Keratinocyte (primary cell): ENCODE measurements at regions not wholly inside any gene's neighbourhood (a gene's known extent, or its start where the extent isn't known, plus 50 kb on each side); places are given as distances from the start of the nearest gene placed in this dataset.

ENCODE experiments used
- DNase-seq: peaks from one replicate; pipeline ENCODE4 v3.0.0-alpha.2; 2011; ENCODE audit warnings: low read depth, missing footprints, low spot score
- FAIRE-seq: peaks from 2 replicates; lab custom pipeline; 2011; peaks lifted over from hg19 to GRCh38; lab: Jason Lieb, UNC
- H2AFZ ChIP-seq: 2 replicates; pipeline ENCODE4 v1.6.0; 2012; ENCODE audit warnings: low read length, control low read depth, inconsistent platforms; ENCODE audit not compliant: control insufficient read depth
- H3K27ac ChIP-seq: 2 replicates; pipeline ENCODE4 v1.5.1; 2011; ENCODE audit warnings: low read length; ENCODE audit not compliant: control insufficient read depth, insufficient read depth
- H3K27me3 ChIP-seq: 3 replicates; pipeline ENCODE4 v1.6.0; 2011; ENCODE audit warnings: low read length; ENCODE audit not compliant: control insufficient read depth, insufficient read depth; ENCODE audit errors: extremely low read depth
- H3K36me3 ChIP-seq, 2 experiments: 2 replicates in 1 of 2; 3 replicates in 1 of 2; pipeline ENCODE4 v1.5.1; 2011; ENCODE audit warnings: low read length in 2 of 2, mild to moderate bottlenecking in 1 of 2; ENCODE audit not compliant: control insufficient read depth in 2 of 2, insufficient read depth in 2 of 2; ENCODE audit errors: extremely low read depth in 1 of 2
- H3K4me1 ChIP-seq: 3 replicates; pipeline ENCODE4 v1.5.1; 2011; ENCODE audit warnings: low read length; ENCODE audit not compliant: control insufficient read depth, insufficient read depth; ENCODE audit errors: extremely low read depth
- H3K4me2 ChIP-seq: 3 replicates; pipeline ENCODE4 v1.6.0; 2011; ENCODE audit warnings: low read depth, low read length; ENCODE audit not compliant: control insufficient read depth, insufficient read depth; ENCODE audit errors: extremely low read depth
- H3K4me3 ChIP-seq, 3 experiments: fragments of 200-600 bp in 1 of 3; sonication (generic) in 1 of 3; 2 replicates in 2 of 3; 3 replicates in 1 of 3; pipeline ENCODE4 v1.5.1; 2011 to 2016; ENCODE audit warnings: low read length in 3 of 3, mild to moderate bottlenecking in 3 of 3, control low read depth in 2 of 3, inconsistent platforms in 1 of 3, low read depth in 1 of 3, mixed read lengths in 1 of 3, mixed run types in 1 of 3, moderate library complexity in 1 of 3; ENCODE audit not compliant: control insufficient read depth in 2 of 3, insufficient read depth in 2 of 3; ENCODE audit errors: extremely low read depth in 1 of 3
- H3K79me2 ChIP-seq: 2 replicates; pipeline ENCODE4 v1.6.0; 2012; ENCODE audit warnings: low read length; ENCODE audit not compliant: control insufficient read depth, insufficient read depth
- H3K9ac ChIP-seq: 3 replicates; pipeline ENCODE4 v1.6.0; 2011; ENCODE audit warnings: low read length; ENCODE audit not compliant: control insufficient read depth, insufficient read depth; ENCODE audit errors: extremely low read depth
- H3K9me1 ChIP-seq: 3 replicates; pipeline ENCODE4 v1.6.0; 2011; ENCODE audit warnings: low read length; ENCODE audit not compliant: control insufficient read depth, insufficient read depth; ENCODE audit errors: extremely low read depth
- H3K9me3 ChIP-seq: 2 replicates; pipeline ENCODE4 v1.5.1; 2012; ENCODE audit warnings: low read depth, low read length; ENCODE audit not compliant: control insufficient read depth
- H4K20me1 ChIP-seq: 3 replicates; pipeline ENCODE4 v1.6.0; 2011; ENCODE audit warnings: low read length; ENCODE audit not compliant: control insufficient read depth, insufficient read depth; ENCODE audit errors: extremely low read depth
- EZH2 ChIP-seq: IDR thresholded peaks from one replicate; pipeline ENCODE4 v1.6.1; 2012; ENCODE audit warnings: inconsistent platforms, mild to moderate bottlenecking, low read length, moderate library complexity
- dilution Hi-C: fragments of 300-500 bp; cut with MboI; formaldehyde crosslinking; loops from one replicate; pipeline ENCODE4 v1.7.0; 2020; ENCODE audit warnings: low sequenced_read_pairs; ENCODE audit not compliant: extremely low pct_ligation_motif_present
- TF ChIP-seq, protein P1 (sequence below), 3 experiments: IDR thresholded peaks in 1 of 3; conservative IDR thresholded peaks in 1 of 3; optimal IDR thresholded peaks in 1 of 3; 2 replicates in 2 of 3; 3 replicates in 1 of 3; pipeline versions ENCODE3 to v1.5.1; 2011; ENCODE audit warnings: low read length in 3 of 3, mild to moderate bottlenecking in 3 of 3, moderate library complexity in 2 of 3, control low read depth in 1 of 3, inconsistent platforms in 1 of 3; ENCODE audit not compliant: insufficient read depth in 2 of 3; ENCODE audit errors: extremely low read depth in 1 of 3

DNA sequence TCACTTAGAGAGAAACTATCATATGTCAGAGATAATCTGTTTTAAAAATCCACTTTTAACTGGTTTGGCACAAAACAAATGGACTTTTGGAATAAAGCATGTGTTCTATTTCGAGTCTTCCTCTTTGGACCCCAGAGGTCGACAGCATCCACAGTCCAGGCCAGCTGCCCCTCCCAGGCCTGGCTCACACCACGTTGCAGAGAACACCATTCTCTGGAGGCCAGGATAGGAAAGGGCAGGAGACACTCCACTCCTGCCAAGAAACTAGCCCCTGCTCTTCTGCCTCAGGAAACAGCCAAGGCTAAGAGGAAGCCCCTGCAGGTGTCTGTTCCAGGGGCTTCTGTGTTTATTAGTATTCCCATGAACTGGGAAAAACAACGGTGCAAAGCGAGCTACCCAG lies 456.6 kb upstream of the ID2 start:
- Histone ChIP-seq H3K4me1 (no peaks in the 10 kb centered on the region), H3K79me2 (no peaks in the 10 kb centered on the region), H3K9me3 (no peaks in the 10 kb centered on the region), H3K4me2 (no peak overlapping the region), H4K20me1 (no peaks in the 10 kb centered on the region), H3K4me3 (no peak overlapping the region), H3K36me3 (no peaks in the 10 kb centered on the region), H3K27ac (no peak overlapping the region), H2AFZ (no peak overlapping the region), H3K9me1 (no peaks in the 10 kb centered on the region), H3K9ac (no peak overlapping the region), H3K27me3 (no peaks in the 10 kb centered on the region)
- FAIRE-seq (no peak), DNase-seq (no peak)
- dilution Hi-C loops = no loop called here
- TF ChIP-seq, protein P1, sequence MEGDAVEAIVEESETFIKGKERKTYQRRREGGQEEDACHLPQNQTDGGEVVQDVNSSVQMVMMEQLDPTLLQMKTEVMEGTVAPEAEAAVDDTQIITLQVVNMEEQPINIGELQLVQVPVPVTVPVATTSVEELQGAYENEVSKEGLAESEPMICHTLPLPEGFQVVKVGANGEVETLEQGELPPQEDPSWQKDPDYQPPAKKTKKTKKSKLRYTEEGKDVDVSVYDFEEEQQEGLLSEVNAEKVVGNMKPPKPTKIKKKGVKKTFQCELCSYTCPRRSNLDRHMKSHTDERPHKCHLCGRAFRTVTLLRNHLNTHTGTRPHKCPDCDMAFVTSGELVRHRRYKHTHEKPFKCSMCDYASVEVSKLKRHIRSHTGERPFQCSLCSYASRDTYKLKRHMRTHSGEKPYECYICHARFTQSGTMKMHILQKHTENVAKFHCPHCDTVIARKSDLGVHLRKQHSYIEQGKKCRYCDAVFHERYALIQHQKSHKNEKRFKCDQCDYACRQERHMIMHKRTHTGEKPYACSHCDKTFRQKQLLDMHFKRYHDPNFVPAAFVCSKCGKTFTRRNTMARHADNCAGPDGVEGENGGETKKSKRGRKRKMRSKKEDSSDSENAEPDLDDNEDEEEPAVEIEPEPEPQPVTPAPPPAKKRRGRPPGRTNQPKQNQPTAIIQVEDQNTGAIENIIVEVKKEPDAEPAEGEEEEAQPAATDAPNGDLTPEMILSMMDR (optimal IDR thresholded peaks at IDR 0.05 in 1 of 3, IDR thresholded peaks at IDR 0.05 in 1 of 3, conservative IDR thresholded peaks at IDR 0.05 in 1 of 3; ENCODE audit: extremely low read depth in 1 of 3, insufficient read depth in 2 of 3, low read length in 3 of 3) = no peak

DNA sequence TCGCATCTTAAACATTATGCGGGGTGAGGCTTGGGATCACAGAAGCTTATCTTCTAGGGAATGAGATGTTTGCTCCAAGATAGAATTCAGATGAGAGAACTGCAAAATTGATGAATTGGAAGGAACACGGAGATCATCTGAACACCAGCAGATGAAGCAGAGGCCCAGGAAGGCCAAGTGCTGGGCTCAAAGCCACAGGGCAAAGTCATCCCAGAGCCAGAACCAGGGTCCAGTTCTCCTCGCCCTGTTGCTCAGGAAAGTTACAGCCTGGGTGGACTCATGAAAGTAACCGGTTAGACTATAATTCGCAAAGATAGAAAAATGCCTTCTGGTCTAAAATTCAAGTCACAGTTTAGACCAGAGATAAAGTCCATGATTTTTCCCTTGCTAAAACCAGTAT lies 456.1 kb upstream of the ID2 start:
- no peaks in the 10 kb centered on the region for H3K4me1 ChIP-seq
- dilution Hi-C loops = no loop called here
- no peak overlapping the region for H2AFZ ChIP-seq
- H3K79me2 ChIP-seq = no peaks in the 10 kb centered on the region
- H3K27me3 ChIP-seq = no peaks in the 10 kb centered on the region
- no peak overlapping the region for H3K27ac ChIP-seq
- no peak overlapping the region for H3K9ac ChIP-seq
- TF ChIP-seq, protein P1 (optimal IDR thresholded peaks at IDR 0.05 in 1 of 3, IDR thresholded peaks at IDR 0.05 in 1 of 3, conservative IDR thresholded peaks at IDR 0.05 in 1 of 3; ENCODE audit: extremely low read depth in 1 of 3, insufficient read depth in 2 of 3, low read length in 3 of 3) = no peak
- TF ChIP-seq EZH2 = no peak
- H3K4me3 ChIP-seq = no peak overlapping the region
- H3K36me3 ChIP-seq = no peaks in the 10 kb centered on the region
- no peak overlapping the region for H3K4me2 ChIP-seq
- H3K9me3 ChIP-seq = no peaks in the 10 kb centered on the region
- DNase-seq (no peak), FAIRE-seq (no peak)
- no peaks in the 10 kb centered on the region for H3K9me1 ChIP-seq
- H4K20me1 ChIP-seq = no peaks in the 10 kb centered on the region
